ENCODE measurements at regions not wholly inside any gene's neighbourhood (a gene's known extent, or its start where the extent isn't known, plus 50 kb on each side); places are given as distances from the start of the nearest gene placed in this dataset.

- no peak for DNase-seq
- H3K36me3 Mint-ChIP-seq (ENCODE audit: low read depth): no peaks in the 10 kb centered on the region
- H3K27ac Mint-ChIP-seq: no peak overlapping the region
- ChIA-PET POLR2A (no interaction called here), CTCF (interaction anchor here (0.7 kb wide), 1 partner anchor 64 kb away, joined by 3 read pairs; no protein-coding TSS in a partner anchor)
- no peaks in the 10 kb centered on the region for H3K27me3 Mint-ChIP-seq
- H3K4me3 Mint-ChIP-seq: no peak overlapping the region
- H3K9me3 Mint-ChIP-seq: peaks cover 3% of the 10 kb centered on the region
- H3K4me1 Mint-ChIP-seq: no peaks in the 10 kb centered on the region
These were observed 220.3 kb downstream of the ASCL1 start for GRCh38 chr12:103177639-103178255.

GRCh38 chr12:103178366-103179080 lies 221.0 kb downstream of the ASCL1 start:
- H3K4me3 Mint-ChIP-seq: no peak overlapping the region
- CTCF ChIA-PET: no interaction called here
- H3K4me1 Mint-ChIP-seq: no peaks in the 10 kb centered on the region
- H3K27me3 Mint-ChIP-seq: no peaks in the 10 kb centered on the region
- POLR2A ChIA-PET: no interaction called here
- peaks cover 3% of the 10 kb centered on the region for H3K9me3 Mint-ChIP-seq
- DNase-seq: no peak
- H3K36me3 Mint-ChIP-seq (ENCODE audit: low read depth): no peaks in the 10 kb centered on the region
- H3K27ac Mint-ChIP-seq: no peak overlapping the region

GRCh38 chr12:103181366-103182152 lies 224.1 kb downstream of the ASCL1 start:
- H3K9me3 Mint-ChIP-seq: peaks cover 3% of the 10 kb centered on the region
- H3K4me3 Mint-ChIP-seq: no peak overlapping the region
- no peaks in the 10 kb centered on the region for H3K36me3 Mint-ChIP-seq (ENCODE audit: low read depth)
- ChIA-PET CTCF (no interaction called here), POLR2A (no interaction called here)
- no peaks in the 10 kb centered on the region for H3K4me1 Mint-ChIP-seq
- no peak for DNase-seq
- no peaks in the 10 kb centered on the region for H3K27me3 Mint-ChIP-seq
- H3K27ac Mint-ChIP-seq: no peak overlapping the region

GRCh38 chr12:103182299-103182698 lies 224.8 kb downstream of the ASCL1 start:
- no peak for DNase-seq
- H3K4me1 Mint-ChIP-seq: no peaks in the 10 kb centered on the region
- no peak overlapping the region for H3K4me3 Mint-ChIP-seq
- POLR2A ChIA-PET: no interaction called here
- no peak overlapping the region for H3K27ac Mint-ChIP-seq
- H3K9me3 Mint-ChIP-seq: peaks cover 3% of the 10 kb centered on the region
- H3K36me3 Mint-ChIP-seq (ENCODE audit: low read depth): no peaks in the 10 kb centered on the region
- H3K27me3 Mint-ChIP-seq: no peaks in the 10 kb centered on the region
- CTCF ChIA-PET: no interaction called here

GRCh38 chr12:103196467-103196866 lies 239.0 kb downstream of the ASCL1 start:
- Mint-ChIP-seq H3K27ac (no peak overlapping the region), H3K4me3 (no peak overlapping the region), H3K9me3 (peaks cover 5% of the 10 kb centered on the region), H3K36me3 (ENCODE audit: low read depth) (no peaks in the 10 kb centered on the region), H3K4me1 (no peaks in the 10 kb centered on the region), H3K27me3 (no peaks in the 10 kb centered on the region)
- POLR2A ChIA-PET: no interaction called here
- DNase-seq: no peak
- CTCF ChIA-PET: no interaction called here

GRCh38 chr12:103197725-103198388 lies 240.4 kb downstream of the ASCL1 start:
- ChIA-PET POLR2A (no interaction called here), CTCF (no interaction called here)
- H3K4me3 Mint-ChIP-seq: no peak overlapping the region
- H3K36me3 Mint-ChIP-seq (ENCODE audit: low read depth): no peaks in the 10 kb centered on the region
- no peak for DNase-seq
- no peak overlapping the region for H3K27ac Mint-ChIP-seq
- H3K27me3 Mint-ChIP-seq: no peaks in the 10 kb centered on the region
- peaks cover 5% of the 10 kb centered on the region for H3K9me3 Mint-ChIP-seq
- no peaks in the 10 kb centered on the region for H3K4me1 Mint-ChIP-seq

- H3K4me1 Mint-ChIP-seq: no peaks in the 10 kb centered on the region
- no peak for DNase-seq
- H3K27ac Mint-ChIP-seq: no peak overlapping the region
- ChIA-PET CTCF (no interaction called here), POLR2A (no interaction called here)
- no peak overlapping the region for H3K4me3 Mint-ChIP-seq
- peaks cover 5% of the 10 kb centered on the region for H3K9me3 Mint-ChIP-seq
- H3K36me3 Mint-ChIP-seq (ENCODE audit: low read depth): no peaks in the 10 kb centered on the region
- H3K27me3 Mint-ChIP-seq: no peaks in the 10 kb centered on the region
These were observed 241.0 kb downstream of the ASCL1 start for GRCh38 chr12:103198499-103198898.

GRCh38 chr12:103205906-103206305 lies 248.4 kb downstream of the ASCL1 start:
- H3K27me3 Mint-ChIP-seq: no peaks in the 10 kb centered on the region
- DNase-seq: no peak
- ChIA-PET CTCF (no interaction called here), POLR2A (no interaction called here)
- H3K27ac Mint-ChIP-seq: no peak overlapping the region
- no peaks in the 10 kb centered on the region for H3K36me3 Mint-ChIP-seq (ENCODE audit: low read depth)
- H3K4me3 Mint-ChIP-seq: no peak overlapping the region
- no peaks in the 10 kb centered on the region for H3K4me1 Mint-ChIP-seq
- H3K9me3 Mint-ChIP-seq: peaks cover 3% of the 10 kb centered on the region

- no peak for DNase-seq
- Mint-ChIP-seq H3K27ac (no peak overlapping the region), H3K27me3 (no peaks in the 10 kb centered on the region), H3K9me3 (peaks cover 3% of the 10 kb centered on the region), H3K36me3 (ENCODE audit: low read depth) (no peaks in the 10 kb centered on the region), H3K4me3 (no peak overlapping the region), H3K4me1 (no peaks in the 10 kb centered on the region)
- ChIA-PET POLR2A (no interaction called here), CTCF (no interaction called here)
These were observed 250.5 kb downstream of the ASCL1 start for GRCh38 chr12:103207936-103208335.

- H3K27me3 Mint-ChIP-seq: no peaks in the 10 kb centered on the region
- no peak overlapping the region for H3K27ac Mint-ChIP-seq
- CTCF ChIA-PET: interaction anchor here (0.6 kb wide), 1 partner anchor 64 kb away, joined by 3 read pairs; no protein-coding TSS in a partner anchor
- H3K4me1 Mint-ChIP-seq: no peaks in the 10 kb centered on the region
- no peak for DNase-seq
- POLR2A ChIA-PET: interaction anchor here (0.6 kb wide), 1 partner anchor 147 kb away, joined by 3 read pairs; no protein-coding TSS in a partner anchor
- H3K9me3 Mint-ChIP-seq: no peaks in the 10 kb centered on the region
- no peak overlapping the region for H3K4me3 Mint-ChIP-seq
- H3K36me3 Mint-ChIP-seq (ENCODE audit: low read depth): no peaks in the 10 kb centered on the region
These were observed 254.6 kb downstream of the C12orf42 start for GRCh38 chr12:103241184-103241583.

GRCh38 chr12:103244596-103244995 lies 251.2 kb downstream of the C12orf42 start:
- Mint-ChIP-seq H3K4me1 (no peaks in the 10 kb centered on the region), H3K9me3 (no peaks in the 10 kb centered on the region), H3K27ac (no peak overlapping the region), H3K4me3 (no peak overlapping the region), H3K27me3 (no peaks in the 10 kb centered on the region), H3K36me3 (ENCODE audit: low read depth) (no peaks in the 10 kb centered on the region)
- CTCF ChIA-PET: no interaction called here
- POLR2A ChIA-PET: no interaction called here
- no peak for DNase-seq

- no peaks in the 10 kb centered on the region for H3K27me3 Mint-ChIP-seq
- ChIA-PET CTCF (no interaction called here), POLR2A (no interaction called here)
- no peak overlapping the region for H3K4me3 Mint-ChIP-seq
- no peaks in the 10 kb centered on the region for H3K9me3 Mint-ChIP-seq
- no peak overlapping the region for H3K27ac Mint-ChIP-seq
- DNase-seq: no peak
- H3K36me3 Mint-ChIP-seq (ENCODE audit: low read depth): no peaks in the 10 kb centered on the region
- no peaks in the 10 kb centered on the region for H3K4me1 Mint-ChIP-seq
These were observed 248.2 kb downstream of the C12orf42 start for GRCh38 chr12:103247531-103247930.

- peaks cover 3% of the 10 kb centered on the region for H3K9me3 Mint-ChIP-seq
- H3K27me3 Mint-ChIP-seq: no peaks in the 10 kb centered on the region
- no peak overlapping the region for H3K4me3 Mint-ChIP-seq
- H3K27ac Mint-ChIP-seq: no peak overlapping the region
- POLR2A ChIA-PET: no interaction called here
- H3K36me3 Mint-ChIP-seq (ENCODE audit: low read depth): no peaks in the 10 kb centered on the region
- no peak for DNase-seq
- no peaks in the 10 kb centered on the region for H3K4me1 Mint-ChIP-seq
- CTCF ChIA-PET: no interaction called here
These were observed 246.2 kb downstream of the C12orf42 start for GRCh38 chr12:103249607-103250006.
